ENCODE measurements at regions not wholly inside any gene's neighbourhood (a gene's known extent, or its start where the extent isn't known, plus 50 kb on each side); places are given as distances from the start of the nearest gene placed in this dataset.

GRCh38 chr1:234898455-234899033 is 230.1 kb downstream of the TOMM20 start:
- TF ChIP-seq, protein P1, sequence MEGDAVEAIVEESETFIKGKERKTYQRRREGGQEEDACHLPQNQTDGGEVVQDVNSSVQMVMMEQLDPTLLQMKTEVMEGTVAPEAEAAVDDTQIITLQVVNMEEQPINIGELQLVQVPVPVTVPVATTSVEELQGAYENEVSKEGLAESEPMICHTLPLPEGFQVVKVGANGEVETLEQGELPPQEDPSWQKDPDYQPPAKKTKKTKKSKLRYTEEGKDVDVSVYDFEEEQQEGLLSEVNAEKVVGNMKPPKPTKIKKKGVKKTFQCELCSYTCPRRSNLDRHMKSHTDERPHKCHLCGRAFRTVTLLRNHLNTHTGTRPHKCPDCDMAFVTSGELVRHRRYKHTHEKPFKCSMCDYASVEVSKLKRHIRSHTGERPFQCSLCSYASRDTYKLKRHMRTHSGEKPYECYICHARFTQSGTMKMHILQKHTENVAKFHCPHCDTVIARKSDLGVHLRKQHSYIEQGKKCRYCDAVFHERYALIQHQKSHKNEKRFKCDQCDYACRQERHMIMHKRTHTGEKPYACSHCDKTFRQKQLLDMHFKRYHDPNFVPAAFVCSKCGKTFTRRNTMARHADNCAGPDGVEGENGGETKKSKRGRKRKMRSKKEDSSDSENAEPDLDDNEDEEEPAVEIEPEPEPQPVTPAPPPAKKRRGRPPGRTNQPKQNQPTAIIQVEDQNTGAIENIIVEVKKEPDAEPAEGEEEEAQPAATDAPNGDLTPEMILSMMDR (conservative IDR thresholded peaks at IDR 0.05; ENCODE audit: low read depth, low read length): no peak
- no peak for DNase-seq (ENCODE audit: low read depth)
- H3K4me3 ChIP-seq (ENCODE audit: low read depth, low read length): no peak overlapping the region

- no peak overlapping the region for H3K4me3 ChIP-seq (ENCODE audit: low read depth, low read length)
- TF ChIP-seq, protein P1 (conservative IDR thresholded peaks at IDR 0.05; ENCODE audit: low read depth, low read length): no peak
- no peak for DNase-seq (ENCODE audit: low read depth)
Measured at GRCh38 chr1:234897754-234898454, 230.7 kb downstream of the TOMM20 start.

- no peak overlapping the region for H3K4me3 ChIP-seq (ENCODE audit: low read depth, low read length)
- no peak for DNase-seq (ENCODE audit: low read depth)
- TF ChIP-seq, protein P1 (conservative IDR thresholded peaks at IDR 0.05; ENCODE audit: low read depth, low read length): no peak
Measured at GRCh38 chr1:234897390-234897749, 231.3 kb downstream of the TOMM20 start.

DNA sequence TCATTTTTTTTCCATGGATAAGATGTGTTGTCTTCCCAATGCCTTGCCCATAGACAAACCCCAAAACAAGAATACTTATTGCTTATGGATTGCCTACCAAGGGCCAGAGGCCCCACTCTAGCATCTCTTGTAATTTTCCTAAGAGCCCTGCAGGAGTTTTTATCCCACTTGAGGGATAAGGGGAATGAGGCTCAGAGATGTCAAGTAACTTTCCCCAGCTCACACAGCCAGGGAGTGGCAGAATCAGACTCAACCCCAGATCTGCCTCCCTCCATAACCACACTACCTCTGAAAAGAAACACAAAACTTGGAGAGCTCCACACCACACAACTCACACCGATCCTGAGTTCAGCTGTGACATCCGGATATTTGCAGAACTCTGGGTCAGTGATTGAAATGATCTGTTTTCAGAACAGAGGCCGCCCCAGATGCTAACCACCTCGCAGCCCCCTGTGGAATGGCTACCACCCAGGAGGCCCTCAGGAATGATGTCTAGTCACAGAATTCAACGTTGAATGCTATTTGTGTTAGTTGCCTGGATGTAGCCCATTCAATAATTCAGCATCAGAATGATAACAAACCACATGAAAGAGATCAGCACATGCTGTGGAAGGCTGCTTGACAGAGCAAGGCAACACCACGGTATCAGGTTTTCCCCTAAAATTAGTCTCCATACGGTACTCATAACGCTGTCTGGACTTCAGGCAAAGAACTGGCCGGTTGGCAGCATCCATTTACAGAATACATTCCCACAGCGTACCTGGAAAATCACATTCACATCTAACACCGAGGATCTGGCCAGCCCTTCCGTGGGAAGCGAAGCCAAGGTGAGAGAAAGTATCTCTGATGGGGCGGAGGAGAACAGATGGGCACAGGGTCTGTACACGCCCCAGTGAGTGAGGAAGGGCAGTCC is 231.9 kb downstream of the TOMM20 start:
- no peak for DNase-seq (ENCODE audit: low read depth)
- TF ChIP-seq, protein P1 (conservative IDR thresholded peaks at IDR 0.05; ENCODE audit: low read depth, low read length): no peak
- H3K4me3 ChIP-seq (ENCODE audit: low read depth, low read length): no peak overlapping the region

- TF ChIP-seq, protein P1 (conservative IDR thresholded peaks at IDR 0.05; ENCODE audit: low read depth, low read length): no peak
- no peak overlapping the region for H3K4me3 ChIP-seq (ENCODE audit: low read depth, low read length)
- no peak for DNase-seq (ENCODE audit: low read depth)
Measured at GRCh38 chr1:234893725-234894630, 234.7 kb downstream of the TOMM20 start.

GRCh38 chr1:234893359-234893724 is 235.3 kb downstream of the TOMM20 start:
- TF ChIP-seq, protein P1 (conservative IDR thresholded peaks at IDR 0.05; ENCODE audit: low read depth, low read length): no peak
- no peak for DNase-seq (ENCODE audit: low read depth)
- H3K4me3 ChIP-seq (ENCODE audit: low read depth, low read length): no peak overlapping the region

Data from epithelial cell of proximal tubule (primary cell).